LNCAP (cell line): ENCODE measurements at regions not wholly inside any gene's neighbourhood (a gene's known extent, or its start where the extent isn't known, plus 50 kb on each side); places are given as distances from the start of the nearest gene placed in this dataset.

Source experiments
- TF ChIP-seq, protein P1 (sequence below): fragments of 450-650 bp; IDR thresholded peaks from 2 replicates; pipeline ENCODE4 v1.5.1; 2017; ENCODE audit warnings: mild to moderate bottlenecking

DNA sequence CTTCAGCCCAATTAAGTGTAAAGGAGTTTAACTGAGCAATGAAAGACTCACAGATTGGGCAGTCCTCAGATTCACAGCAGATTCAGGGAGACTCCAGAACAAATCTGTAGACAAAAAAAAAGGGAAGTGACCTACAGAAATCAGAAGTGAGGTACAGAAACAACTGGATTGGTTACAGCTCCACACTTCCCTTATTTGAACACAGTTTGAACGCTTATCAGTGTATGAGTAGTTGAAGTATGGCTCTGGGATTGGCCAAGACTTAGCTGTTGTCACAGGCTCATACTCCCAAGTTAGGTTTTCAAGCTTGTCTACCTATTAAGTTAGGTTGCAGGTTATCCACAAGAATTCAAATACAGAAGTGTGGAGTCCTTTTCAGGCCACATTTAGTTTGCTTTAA is 112.4 kb upstream of the ELOVL6 start:
- TF ChIP-seq, protein P1, sequence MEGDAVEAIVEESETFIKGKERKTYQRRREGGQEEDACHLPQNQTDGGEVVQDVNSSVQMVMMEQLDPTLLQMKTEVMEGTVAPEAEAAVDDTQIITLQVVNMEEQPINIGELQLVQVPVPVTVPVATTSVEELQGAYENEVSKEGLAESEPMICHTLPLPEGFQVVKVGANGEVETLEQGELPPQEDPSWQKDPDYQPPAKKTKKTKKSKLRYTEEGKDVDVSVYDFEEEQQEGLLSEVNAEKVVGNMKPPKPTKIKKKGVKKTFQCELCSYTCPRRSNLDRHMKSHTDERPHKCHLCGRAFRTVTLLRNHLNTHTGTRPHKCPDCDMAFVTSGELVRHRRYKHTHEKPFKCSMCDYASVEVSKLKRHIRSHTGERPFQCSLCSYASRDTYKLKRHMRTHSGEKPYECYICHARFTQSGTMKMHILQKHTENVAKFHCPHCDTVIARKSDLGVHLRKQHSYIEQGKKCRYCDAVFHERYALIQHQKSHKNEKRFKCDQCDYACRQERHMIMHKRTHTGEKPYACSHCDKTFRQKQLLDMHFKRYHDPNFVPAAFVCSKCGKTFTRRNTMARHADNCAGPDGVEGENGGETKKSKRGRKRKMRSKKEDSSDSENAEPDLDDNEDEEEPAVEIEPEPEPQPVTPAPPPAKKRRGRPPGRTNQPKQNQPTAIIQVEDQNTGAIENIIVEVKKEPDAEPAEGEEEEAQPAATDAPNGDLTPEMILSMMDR, result no peak

DNA sequence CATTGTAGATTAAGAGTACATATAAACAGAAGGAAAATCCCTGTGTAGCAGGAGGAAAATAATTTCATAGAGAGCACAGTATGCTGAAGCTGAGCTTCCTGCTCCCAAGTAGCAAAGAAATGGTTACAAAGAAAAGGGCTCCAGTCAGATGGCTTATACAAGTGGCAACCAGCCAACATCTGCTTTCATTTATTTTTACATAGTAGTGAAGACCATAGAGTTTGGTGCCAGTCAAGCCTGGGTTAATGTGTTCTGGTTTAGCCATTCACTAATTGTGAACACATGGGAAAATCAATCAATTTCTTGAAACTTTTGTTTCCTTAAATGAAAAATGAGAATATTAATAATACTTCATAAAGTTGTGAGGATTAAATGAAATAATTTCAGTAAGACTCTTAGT is 111.3 kb upstream of the ELOVL6 start:
- TF ChIP-seq, protein P1, result no peak

DNA sequence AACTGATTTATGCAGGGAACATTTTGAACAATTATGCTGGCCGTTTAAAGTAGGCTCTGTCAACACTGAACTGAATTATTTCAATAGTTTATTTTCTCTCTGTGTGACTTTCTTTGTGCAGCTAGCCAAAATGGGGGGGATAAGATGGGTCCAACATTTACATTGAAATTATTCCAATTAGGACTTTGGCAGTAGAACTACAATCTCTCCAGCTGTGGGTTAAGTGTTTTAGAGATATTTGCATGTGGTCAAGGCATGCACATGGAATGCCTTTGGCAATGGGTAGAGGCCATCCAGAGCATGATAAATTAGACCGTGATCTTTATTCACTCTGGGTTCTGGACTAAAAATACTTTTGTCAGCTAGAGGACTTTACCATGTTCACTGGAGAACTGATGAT is 107.9 kb upstream of the ELOVL6 start:
- TF ChIP-seq, protein P1, result no peak

DNA sequence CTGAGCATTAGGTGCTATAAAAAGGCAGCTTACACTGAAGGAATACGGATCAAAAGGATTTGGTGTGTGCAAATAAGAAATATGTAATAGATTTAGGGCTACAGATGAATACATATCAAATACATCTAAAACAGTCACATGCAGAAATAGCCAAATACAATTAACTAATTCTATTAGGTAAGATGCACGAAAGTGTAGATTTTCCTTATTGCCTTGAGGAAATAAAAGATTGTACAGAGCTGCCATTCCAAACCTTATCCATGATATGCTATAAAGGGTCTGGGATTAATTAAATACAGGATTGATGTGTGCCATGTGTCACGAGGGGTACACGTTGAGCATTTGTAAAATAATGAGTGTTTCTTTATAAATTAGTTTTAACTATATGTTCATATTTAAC is 107.0 kb upstream of the ELOVL6 start:
- TF ChIP-seq, protein P1, result no peak

DNA sequence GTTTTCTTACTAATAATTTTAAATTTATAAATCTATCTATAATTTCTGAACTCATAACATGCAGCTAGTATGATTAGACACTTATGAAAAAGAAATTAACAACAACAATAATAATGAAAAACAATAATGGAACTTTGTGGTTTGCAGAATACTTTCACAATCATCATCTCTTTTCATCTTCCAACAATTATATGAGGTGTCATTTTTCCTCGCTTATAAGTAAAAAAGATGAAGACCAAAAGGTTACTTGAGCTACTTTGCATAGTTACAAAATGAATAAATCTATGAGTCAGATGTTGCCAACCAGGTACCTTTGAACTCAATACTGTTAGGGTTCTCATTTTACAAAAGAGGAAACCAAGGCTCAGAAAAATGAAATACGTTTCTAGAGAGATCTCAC is 98.5 kb upstream of the ELOVL6 start:
- TF ChIP-seq, protein P1, result no peak

DNA sequence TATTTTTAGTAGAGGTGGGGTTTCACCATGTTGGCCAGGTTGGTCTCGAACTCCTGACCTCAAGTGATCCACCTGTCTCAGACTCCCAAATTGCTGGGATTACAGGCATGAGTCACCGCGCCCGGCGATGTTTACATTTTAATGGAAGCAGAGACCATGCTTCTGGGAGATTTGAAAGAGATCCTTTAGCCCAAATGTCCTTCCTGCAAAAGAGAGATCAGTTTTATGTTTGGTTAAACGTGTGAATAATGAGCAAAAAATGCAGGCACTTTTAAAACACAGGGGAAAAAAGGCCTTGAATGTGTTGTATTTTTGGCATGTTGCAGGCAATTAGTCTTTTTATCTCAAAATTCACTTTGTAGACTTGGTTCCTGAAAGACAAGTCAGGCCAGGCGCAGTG is 95.8 kb upstream of the ELOVL6 start:
- TF ChIP-seq, protein P1, result no peak

DNA sequence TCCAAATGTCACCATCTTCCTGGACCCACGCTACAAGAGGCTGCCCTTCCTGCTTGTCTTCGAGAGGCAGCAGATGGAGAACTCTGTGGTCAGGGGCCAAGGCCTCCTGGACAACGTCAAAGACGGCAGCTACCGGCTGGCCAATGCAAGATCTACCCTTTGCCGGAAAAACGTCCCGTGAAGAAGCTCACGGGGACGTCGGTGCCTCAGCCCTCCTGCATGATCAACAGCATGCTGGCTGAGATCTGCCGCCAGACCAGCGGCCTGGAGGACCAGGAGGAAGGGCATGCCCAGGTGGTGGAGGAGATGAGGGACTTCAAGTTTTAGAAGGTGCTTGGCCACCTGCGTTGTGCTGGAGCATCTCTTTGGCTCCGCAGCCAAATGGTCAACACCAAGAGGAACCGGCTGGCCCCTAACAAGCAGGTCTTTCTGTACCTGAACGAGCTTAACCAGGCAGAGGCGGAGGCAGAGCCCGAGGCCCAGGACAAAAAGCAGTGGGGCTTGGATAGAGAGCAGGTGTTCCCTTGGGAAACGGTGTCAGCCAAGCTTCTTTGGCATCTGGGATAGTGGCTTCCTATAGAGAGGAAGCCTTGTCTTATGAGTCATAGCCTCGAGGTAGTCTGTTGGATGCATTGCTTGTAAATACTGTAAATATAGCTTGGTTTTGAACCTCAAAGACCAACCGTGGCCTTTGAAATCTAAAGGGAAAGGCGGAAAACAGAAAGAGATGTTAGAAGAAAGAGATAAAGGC is 94.8 kb upstream of the ELOVL6 start:
- TF ChIP-seq, protein P1, result no peak

DNA sequence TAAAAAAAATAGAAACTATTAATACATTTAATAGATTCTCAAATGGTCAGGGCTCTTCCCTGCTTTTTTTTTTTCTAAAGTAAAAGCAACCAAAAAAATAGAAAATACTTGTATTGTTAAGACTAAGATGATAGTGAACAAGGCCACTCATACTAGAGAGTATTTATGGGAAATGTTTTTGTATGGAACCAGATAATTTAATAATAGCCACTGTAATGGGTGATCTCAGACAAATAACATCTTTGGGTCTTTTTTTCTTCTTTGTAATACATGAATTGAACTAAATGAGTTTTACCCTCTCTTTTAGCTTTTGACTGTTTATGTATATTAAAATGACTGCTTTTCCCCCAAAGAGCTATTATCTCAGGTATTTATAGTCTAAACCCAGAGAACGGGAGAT is 92.1 kb upstream of the ELOVL6 start:
- TF ChIP-seq, protein P1, result no peak
